WTC11 (cell line): ENCODE measurements at regions not wholly inside any gene's neighbourhood (a gene's known extent, or its start where the extent isn't known, plus 50 kb on each side); places are given as distances from the start of the nearest gene placed in this dataset.

Experiments
- ATAC-seq: fragments of 200-7000 bp; cut with Tn5 transposase; 2 replicates; pipeline ENCODE4 v1.10.0; 2021; ENCODE audit warnings: mild to moderate bottlenecking, moderate library complexity
- CTCF ChIA-PET: fragments of 300-600 bp; sonication (Branson Sonifier 250); formaldehyde crosslinking; loops from one replicate; lab custom pipeline; 2021; ENCODE audit warnings: antibody characterized with exemption; lab: Charles Lee
- POLR2A ChIA-PET: fragments of 350-600 bp; sonication (Branson Sonifier 250); formaldehyde crosslinking; loops from one replicate; lab custom pipeline; 2021; ENCODE audit warnings: antibody characterized with exemption; lab: Charles Lee
- DNase-seq: peaks from one replicate; pipeline ENCODE4 v3.0.0; 2021; ENCODE audit warnings: low spot score
- H3K27ac Mint-ChIP-seq: 2 replicates; pipeline ENCODE4 v1.8.0; 2021; ENCODE audit warnings: mixed read lengths
- H3K27me3 Mint-ChIP-seq: 2 replicates; pipeline ENCODE4 v1.8.0; 2021; ENCODE audit warnings: low read depth, mild to moderate bottlenecking, moderate library complexity, mixed read lengths
- H3K36me3 Mint-ChIP-seq: 2 replicates; pipeline ENCODE4 v1.8.0; 2021; ENCODE audit warnings: mixed read lengths
- H3K4me1 Mint-ChIP-seq: 2 replicates; pipeline ENCODE4 v1.8.0; 2022; ENCODE audit warnings: mixed read lengths
- H3K4me3 Mint-ChIP-seq: 2 replicates; pipeline ENCODE4 v1.8.0; 2021; ENCODE audit warnings: mild to moderate bottlenecking, moderate library complexity, mixed read lengths
- H3K9me3 Mint-ChIP-seq: 2 replicates; pipeline ENCODE4 v1.8.0; 2021; ENCODE audit warnings: mixed read lengths
- ARID4B ChIP-seq: sonication (generic); formaldehyde crosslinking; IDR thresholded peaks from 2 replicates; pipeline ENCODE4 v1.8.0; 2023; ENCODE audit warnings: missing genetic modification reagents, mild to moderate bottlenecking, borderline replicate concordance
- CREM ChIP-seq: sonication (generic); formaldehyde crosslinking; IDR thresholded peaks from 2 replicates; pipeline ENCODE4 v1.8.1; 2022; ENCODE audit warnings: mild to moderate bottlenecking, missing genetic modification reagents, moderate library complexity
- ETV6 ChIP-seq: sonication (generic); formaldehyde crosslinking; IDR thresholded peaks from 2 replicates; pipeline ENCODE4 v1.8.1; 2022; ENCODE audit warnings: mild to moderate bottlenecking, missing genetic modification reagents
- GRHL2 ChIP-seq: fragments of 250-450 bp; sonication (Bioruptor Pico); IDR thresholded peaks from 2 replicates; pipeline ENCODE4 v1.8.0; 2022; ENCODE audit warnings: mild to moderate bottlenecking, moderate library complexity; ENCODE audit not compliant: insufficient replicate concordance, severe bottlenecking
- HMGA2 ChIP-seq: fragments of 250-450 bp; sonication (Bioruptor Pico); IDR thresholded peaks from 2 replicates; pipeline ENCODE4 v1.4.0; 2021; ENCODE audit warnings: mild to moderate bottlenecking, moderate library complexity
- IRF1 ChIP-seq: sonication (generic); formaldehyde crosslinking; IDR thresholded peaks from 2 replicates; pipeline ENCODE4 v1.8.0; 2023; ENCODE audit warnings: missing genetic modification reagents
- RORB ChIP-seq: fragments of 250-450 bp; sonication (Bioruptor Pico); IDR thresholded peaks from 2 replicates; pipeline ENCODE4 v1.9.0; 2021; ENCODE audit warnings: mild to moderate bottlenecking
- SMAD3 ChIP-seq: sonication (generic); formaldehyde crosslinking; IDR thresholded peaks from 2 replicates; pipeline ENCODE4 v1.8.0; 2022; ENCODE audit warnings: missing genetic modification reagents, mild to moderate bottlenecking, borderline replicate concordance
- USF1 ChIP-seq: sonication (generic); formaldehyde crosslinking; IDR thresholded peaks from 2 replicates; pipeline ENCODE4 v1.8.0; 2022; ENCODE audit warnings: mild to moderate bottlenecking, missing genetic modification reagents
- USF2 ChIP-seq: sonication (generic); formaldehyde crosslinking; IDR thresholded peaks from 2 replicates; pipeline ENCODE4 v1.8.1; 2023; ENCODE audit warnings: mild to moderate bottlenecking, missing genetic modification reagents, moderate library complexity
- ZNF121 ChIP-seq: sonication (generic); formaldehyde crosslinking; IDR thresholded peaks from 2 replicates; pipeline ENCODE4 v1.8.0; 2023; ENCODE audit warnings: missing genetic modification reagents
- ZNF219 ChIP-seq: sonication (generic); formaldehyde crosslinking; IDR thresholded peaks from 2 replicates; pipeline ENCODE4 v1.8.0; 2023; ENCODE audit warnings: missing genetic modification reagents, mild to moderate bottlenecking, borderline replicate concordance
- ZSCAN18 ChIP-seq: fragments of 250-450 bp; sonication (Bioruptor Pico); IDR thresholded peaks from 2 replicates; pipeline ENCODE4 v2.1.2; 2022; ENCODE audit warnings: mild to moderate bottlenecking, moderate library complexity

GRCh38 chr17:33602981-33603380 lies 309.9 kb upstream of the ASIC2 start:
- no peak overlapping the region; the same call in 1 of the 2 replicates for H3K27ac Mint-ChIP-seq
- ATAC-seq: peak; percentile 58
- H3K36me3 Mint-ChIP-seq: no peaks in the 10 kb centered on the region

GRCh38 chr17:33603789-33604188 lies 310.7 kb upstream of the ASIC2 start:
- ATAC-seq (no peak), DNase-seq (no peak)
- Mint-ChIP-seq H3K9me3 (no peaks in the 10 kb centered on the region), H3K4me3 (no peak overlapping the region), H3K27me3 (peaks cover 16% of the 10 kb centered on the region), H3K27ac (no peak overlapping the region), H3K4me1 (no peaks in the 10 kb centered on the region), H3K36me3 (no peaks in the 10 kb centered on the region)
- TF ChIP-seq RORB: no peak
- peak; percentile 59 for TF ChIP-seq USF2 (CRISPR knock-in tag)
- peak; percentile 51; the same call in 1 of the 2 replicates for TF ChIP-seq USF1 (CRISPR knock-in tag)
- ChIA-PET CTCF (no interaction called here), POLR2A (no interaction called here)

More at GRCh38 chr17:33602981-33603380, 309.9 kb upstream of the ASIC2 start:
- no peaks in the 10 kb centered on the region for H3K9me3 Mint-ChIP-seq
- peak; percentile 34 for DNase-seq
- no peak for TF ChIP-seq GRHL2 (CRISPR knock-in tag)
- TF ChIP-seq SMAD3 (CRISPR knock-in tag): no peak
- TF ChIP-seq ETV6: no peak
- TF ChIP-seq ZSCAN18 (CRISPR knock-in tag): no peak
- no peak for TF ChIP-seq IRF1 (CRISPR knock-in tag)
- H3K4me3 Mint-ChIP-seq: no peak overlapping the region
- H3K4me1 Mint-ChIP-seq: no peaks in the 10 kb centered on the region
- ChIA-PET CTCF (no interaction called here), POLR2A (no interaction called here)
- peaks cover 16% of the 10 kb centered on the region for H3K27me3 Mint-ChIP-seq

- ATAC-seq (no peak), DNase-seq (no peak)
- peaks cover 3% of the 10 kb centered on the region; the same call in 1 of the 2 replicates for H3K27me3 Mint-ChIP-seq
- no peak overlapping the region for H3K4me3 Mint-ChIP-seq
- H3K36me3 Mint-ChIP-seq: no peaks in the 10 kb centered on the region
- H3K27ac Mint-ChIP-seq: no peak overlapping the region
- H3K9me3 Mint-ChIP-seq: peaks cover 9% of the 10 kb centered on the region
- no peaks in the 10 kb centered on the region for H3K4me1 Mint-ChIP-seq
- TF ChIP-seq CREM: no peak
- no peak for TF ChIP-seq ZNF121 (CRISPR knock-in tag)
- no peak for TF ChIP-seq ZNF219
- no peak for TF ChIP-seq ARID4B
- no peak for TF ChIP-seq HMGA2 (CRISPR knock-in tag)
- ChIA-PET POLR2A (no interaction called here), CTCF (no interaction called here)
Measured at GRCh38 chr17:33611532-33611931, 318.4 kb upstream of the ASIC2 start.
